Activated CD4-positive, alpha-beta T cell treated with anti-CD3 and anti-CD28 coated beads, Interleukin-2, Interleukin-6, amounts not matched to agents 100 ng/mL and 50 ng/mL, durations not matched to agents 16 hours and 8 hours (primary cell): ENCODE measurements at regions not wholly inside any gene's neighbourhood (a gene's known extent, or its start where the extent isn't known, plus 50 kb on each side); places are given as distances from the start of the nearest gene placed in this dataset.

Experiments
- DNase-seq: peaks from one replicate; pipeline ENCODE4 v3.0.0-alpha.2; 2020

DNA sequence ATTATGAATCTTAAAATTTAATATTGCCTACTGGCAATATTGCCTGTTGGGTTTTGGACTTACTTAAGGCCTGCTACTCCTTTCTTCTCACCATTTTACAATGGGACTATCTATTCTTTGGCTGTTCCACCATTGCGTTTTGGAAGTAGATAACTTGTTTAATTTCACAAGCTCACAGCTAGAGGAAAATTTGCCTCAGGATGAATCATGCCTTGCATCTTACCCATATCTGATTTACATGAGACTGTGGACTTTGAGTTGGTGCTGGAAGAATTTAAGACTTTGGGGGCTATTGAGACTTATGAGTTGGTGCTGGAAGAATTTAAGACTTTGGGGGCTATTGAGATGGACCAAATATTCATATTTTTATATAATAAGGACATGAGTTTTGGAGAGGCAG is 662.6 kb downstream of the METTL15 start:
- DNase-seq, result no peak

DNA sequence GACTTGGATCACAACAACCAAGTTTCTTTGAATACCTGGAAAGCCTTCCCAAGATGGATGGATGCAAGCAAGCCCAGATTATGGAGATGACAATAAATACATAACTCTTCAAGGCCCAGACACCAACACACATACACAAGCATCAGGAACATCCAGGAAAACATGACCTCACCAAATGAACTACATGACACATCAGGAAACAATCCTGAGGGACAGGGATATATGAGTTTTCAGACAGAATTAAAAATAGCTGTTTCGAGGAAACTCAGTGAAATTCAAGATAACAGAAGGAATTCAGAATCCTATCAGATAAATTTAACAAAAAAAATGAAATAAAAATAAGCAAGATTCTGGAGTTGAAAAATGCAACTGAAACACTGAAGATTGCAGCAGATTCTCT is 659.4 kb downstream of the METTL15 start:
- no peak for DNase-seq

DNA sequence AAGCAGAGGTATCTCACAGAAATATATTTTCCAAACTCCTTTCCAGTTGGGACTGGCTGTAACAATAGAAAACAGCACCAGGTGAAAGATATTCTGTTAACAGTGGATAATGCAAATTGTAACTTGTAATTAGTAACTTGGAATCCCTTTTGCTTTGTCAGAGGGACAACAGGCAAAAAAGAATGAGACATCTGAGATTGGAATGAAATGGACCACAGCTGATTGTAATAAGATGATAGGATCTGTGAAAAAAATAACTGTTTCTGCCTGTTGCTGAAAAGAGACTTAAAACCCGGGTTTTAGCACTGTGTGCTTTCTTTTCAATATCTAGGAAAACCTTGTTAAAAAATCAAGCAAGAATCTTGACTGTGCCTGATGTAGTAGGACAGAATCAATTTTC is 655.7 kb downstream of the METTL15 start:
- DNase-seq, result no peak

DNA sequence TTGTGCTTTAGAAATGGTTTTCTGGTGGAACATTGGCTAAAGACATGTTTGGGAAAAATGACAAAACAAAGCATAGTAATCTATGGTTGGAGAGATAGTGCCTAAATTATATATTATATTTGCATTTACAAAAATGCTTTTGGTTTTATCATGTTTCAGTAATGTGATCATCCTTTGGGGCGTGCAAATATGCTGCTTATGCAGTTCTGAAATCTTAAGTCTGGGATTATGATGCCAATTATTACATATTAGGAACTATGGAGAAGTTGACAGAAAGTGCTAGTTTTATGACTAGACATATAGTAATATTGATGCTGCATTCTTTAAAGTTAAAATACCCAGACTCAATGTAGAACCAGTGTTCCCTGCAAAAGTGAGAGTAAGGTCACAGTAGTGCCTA is 655.0 kb downstream of the METTL15 start:
- no peak for DNase-seq

DNA sequence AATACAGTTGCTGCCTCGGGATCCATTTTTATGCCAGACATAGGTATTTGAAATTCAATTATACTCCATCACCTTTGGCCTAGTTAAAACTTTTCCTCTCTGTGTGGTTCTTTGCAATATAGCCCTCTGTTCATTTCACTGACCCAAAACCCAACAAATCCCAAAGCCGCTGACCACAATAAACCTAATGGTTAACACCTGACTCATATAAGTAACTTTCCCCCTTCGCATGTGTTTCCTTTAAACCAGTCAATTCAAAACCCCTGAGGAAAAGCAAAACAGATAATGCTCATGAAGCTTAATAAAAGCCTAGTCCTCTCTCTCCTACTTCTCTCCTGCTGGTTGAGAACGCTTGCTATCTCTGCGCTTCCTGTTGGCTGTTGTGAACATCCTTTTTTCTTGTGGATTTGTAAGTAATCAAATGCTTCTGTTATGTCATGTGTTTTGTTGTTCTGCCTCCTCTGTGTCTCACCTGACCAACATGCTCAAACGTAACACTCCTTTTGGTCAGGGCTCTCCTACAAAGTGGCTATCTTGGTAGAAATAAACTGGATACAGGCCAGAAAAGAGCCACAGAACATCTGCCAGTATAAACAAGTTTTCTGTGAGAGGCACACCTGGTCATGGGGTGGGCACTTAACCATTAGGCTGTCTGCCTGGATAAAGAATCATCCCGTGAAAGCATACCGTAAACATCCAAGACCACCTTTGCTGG is 652.6 kb downstream of the METTL15 start:
- DNase-seq, result peak; percentile 1

DNA sequence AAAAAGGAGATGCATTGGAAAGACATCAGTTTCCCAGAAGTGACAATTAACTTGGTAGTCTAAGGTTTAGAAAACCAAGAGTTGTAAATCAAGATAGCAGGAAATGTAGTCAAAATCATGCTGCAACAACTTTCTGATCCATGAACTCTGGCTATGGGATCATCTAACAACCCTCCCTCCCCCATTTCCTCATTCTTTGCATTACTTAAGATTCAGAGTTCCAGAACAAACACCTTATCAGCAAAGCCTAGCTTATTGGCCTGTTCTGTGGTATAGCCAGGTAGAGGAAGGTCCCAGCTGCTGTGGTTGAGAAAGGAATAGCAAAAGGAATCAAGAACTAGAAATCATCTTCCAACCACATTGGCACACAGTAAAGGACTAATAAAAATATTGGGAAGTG is 651.1 kb downstream of the METTL15 start:
- no peak for DNase-seq

DNA sequence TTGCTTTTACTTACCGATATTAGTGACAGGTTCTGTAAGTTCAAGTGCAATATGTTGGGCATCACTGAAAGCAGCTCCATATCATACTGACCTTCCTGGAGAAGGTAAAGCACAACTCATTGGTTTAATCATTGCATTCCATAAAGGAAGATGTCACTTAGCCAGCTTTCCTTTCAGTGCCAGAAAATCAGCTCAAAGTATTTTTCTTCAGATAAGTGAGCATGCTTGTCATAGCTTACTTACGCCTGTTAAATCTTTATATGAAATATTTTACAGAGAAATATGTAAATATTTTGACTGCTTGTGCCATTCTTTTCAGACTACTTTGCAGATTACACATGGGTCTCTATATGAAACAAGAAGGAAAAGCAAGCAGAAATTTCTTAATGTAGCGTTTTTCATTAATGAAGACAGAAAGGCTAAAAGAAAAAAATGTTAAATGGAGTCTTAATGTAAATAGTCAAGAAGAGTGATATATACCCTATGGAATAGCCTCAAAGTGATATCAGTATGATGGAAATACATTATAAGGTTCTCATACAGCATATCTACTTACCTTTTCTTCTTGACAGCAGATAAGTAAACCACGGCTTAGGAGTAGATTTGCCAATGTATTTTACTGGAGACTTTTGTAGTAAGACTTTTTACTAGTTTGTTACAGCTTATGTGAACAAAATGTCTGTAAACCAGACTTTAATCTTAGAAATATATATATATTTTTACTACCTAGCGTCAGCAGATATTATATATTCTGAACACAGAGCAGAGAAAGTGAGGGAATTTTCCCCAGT is 649.7 kb downstream of the METTL15 start:
- no peak for DNase-seq

DNA sequence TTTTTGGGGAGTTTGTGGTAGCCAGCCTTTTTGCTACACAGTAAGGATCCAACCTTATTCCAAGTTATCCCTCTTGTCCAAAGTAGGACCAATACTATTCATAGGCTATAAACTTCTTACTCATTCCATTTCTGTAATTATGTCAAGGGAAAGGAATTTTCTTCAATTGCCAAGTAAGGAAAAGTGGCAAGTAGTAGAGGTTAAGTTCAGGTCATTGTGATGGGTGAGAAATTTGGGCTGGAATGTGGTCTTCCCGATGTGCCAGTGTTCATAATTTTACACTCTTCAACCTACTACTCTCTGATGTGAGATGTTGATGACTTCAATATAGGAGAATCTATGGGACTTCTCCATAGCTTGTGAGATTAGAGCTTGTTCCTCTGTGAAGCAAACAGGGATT is 648.8 kb downstream of the METTL15 start:
- no peak for DNase-seq

DNA sequence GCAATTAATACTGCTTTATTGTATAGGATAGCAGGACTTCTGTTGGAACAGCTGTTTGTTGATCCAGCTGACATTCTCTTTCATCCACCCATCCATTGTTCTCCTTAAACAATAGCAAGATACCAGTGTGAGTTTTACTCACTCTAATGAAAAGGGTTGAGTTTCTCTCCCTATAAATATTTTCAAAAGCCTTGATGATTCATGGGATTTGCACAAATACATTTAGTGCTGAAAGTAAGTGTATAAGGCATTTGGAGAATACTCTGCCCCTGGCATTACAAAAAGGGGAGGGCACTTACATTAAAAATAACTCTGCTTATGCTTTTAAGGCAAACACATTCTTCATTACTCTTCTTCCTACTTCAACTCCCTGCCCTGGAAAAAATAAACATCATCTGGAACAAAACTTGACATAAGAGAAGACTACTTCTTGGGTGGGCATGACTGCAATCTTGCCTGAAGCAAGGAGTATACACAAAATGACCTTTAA is 634.9 kb downstream of the METTL15 start:
- no peak for DNase-seq

DNA sequence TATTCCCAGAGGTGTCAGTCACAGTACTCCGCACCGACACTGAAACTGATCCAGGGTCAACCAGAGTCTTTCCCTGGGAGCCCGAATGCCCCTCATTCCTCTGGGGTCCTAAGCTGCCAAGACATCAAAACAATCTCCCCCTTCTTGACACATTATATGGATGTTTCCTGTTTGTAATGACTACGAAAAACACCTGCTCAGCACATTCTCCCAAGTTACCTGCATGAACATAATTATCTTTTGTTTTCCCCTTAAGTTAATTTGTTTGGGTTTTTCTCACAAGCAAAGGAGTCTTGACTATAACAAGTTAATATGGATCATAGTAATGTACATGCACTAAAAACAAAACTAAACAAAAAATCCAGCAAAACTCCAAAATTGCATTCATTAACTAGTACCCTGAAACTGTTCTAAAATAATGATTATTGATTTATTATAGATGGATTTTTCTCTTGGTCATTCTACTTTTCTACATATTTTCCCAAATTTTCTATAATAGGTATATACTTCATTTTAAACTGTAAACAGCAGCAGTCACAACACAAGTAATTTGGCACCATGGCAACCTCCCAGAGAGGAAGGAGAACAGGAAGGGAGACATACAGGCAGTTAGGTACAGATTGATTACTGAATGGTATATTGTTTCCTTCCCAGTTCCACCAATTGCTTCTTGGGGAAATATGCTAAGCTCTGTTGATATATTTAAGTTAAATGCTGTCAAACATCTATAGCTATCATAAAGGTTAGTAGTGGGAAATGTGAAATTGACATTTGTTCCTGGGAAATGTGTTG is 631.5 kb downstream of the METTL15 start:
- DNase-seq, result no peak

DNA sequence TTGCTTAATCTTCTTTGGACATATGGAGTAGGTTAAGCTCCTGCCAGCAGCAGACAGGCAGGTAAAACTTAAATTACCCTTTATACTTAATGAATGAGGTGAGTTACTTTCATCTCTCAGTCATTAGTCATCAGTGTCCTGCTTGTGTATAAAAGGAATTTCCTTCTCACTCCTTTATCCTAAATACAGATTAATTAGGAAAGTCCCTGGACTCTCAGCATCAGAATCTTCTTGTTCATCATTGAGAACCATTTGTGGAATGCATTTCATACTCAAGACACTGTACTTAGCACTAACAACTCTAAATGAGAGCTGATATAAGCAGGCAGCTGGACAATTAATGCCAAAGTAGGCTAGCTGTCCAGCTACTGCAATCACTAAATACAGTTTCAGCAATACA is 630.4 kb downstream of the METTL15 start:
- no peak for DNase-seq

DNA sequence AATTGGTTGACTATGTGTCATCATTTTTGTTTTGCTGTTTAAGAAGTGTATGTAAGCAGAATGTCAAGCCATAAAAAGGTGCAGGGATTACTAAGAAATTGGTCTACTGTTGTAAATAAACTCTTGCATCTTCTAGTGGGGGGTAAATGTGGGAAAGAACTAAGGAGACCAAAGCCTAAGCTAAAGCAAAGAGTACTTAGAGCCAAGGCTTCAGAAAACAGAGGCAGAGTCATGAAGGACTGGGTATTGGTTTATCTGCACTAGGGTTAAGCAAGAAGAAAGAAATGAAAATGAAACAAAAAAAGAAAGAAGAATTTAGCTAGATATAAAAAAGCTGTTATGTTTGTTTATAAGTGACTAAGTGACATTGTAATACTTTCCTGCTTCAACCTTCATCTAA is 628.1 kb downstream of the METTL15 start:
- no peak for DNase-seq

DNA sequence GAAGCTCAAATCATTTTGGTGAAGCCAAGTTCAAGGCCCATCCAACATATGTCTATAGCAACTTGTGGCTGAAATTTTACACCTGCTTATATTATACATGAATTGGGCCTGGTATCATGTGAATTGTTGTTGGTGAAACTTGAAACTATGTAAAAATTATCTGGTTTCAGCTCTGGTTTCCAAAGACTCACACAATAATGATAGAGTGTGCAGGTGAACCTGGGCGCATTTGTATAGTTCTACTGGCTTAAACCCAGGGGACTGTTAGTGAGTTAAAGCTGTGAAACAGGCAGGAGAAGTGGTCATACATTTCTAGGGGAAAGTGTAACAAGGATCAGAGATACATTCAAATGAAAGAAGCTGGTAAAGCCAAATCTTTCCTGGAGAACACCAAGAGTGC is 627.3 kb downstream of the METTL15 start:
- no peak for DNase-seq

DNA sequence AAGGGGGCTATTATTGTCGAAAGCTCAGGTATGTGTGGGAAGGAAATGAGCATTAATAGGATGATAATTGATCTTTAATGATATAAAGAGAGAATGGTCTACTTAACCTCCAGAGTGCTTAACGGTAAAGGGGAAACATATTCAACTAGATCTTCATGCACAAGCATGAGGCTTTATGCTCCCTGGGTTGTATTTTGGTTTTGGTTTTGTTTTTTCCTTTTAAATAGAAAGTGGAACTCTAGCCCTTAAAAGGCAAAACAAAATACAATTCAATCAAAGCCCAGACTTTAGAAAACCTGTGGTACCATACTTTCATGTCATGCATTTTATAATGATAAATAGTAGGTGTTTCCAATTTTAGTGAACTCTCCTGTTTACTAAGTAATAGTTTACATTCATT is 622.7 kb downstream of the METTL15 start:
- DNase-seq, result no peak

DNA sequence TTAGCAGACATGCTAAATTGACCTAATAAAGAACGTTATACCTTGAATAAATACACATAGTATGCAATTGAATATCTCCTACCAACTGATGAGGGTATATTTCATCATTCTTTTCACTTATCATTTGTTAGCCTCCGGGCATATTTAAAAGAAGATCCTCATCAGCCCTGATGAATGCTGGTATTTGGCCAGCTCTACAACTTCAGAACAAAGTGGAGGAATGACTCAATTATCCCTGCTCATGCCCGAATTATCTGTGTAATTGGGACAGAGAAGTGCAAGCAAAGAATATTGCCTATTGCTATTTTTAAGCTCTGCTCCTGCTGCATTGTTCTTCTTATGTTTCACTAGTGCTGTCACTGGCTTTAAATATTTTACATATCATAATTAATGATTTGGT is 622.1 kb downstream of the METTL15 start:
- no peak for DNase-seq

DNA sequence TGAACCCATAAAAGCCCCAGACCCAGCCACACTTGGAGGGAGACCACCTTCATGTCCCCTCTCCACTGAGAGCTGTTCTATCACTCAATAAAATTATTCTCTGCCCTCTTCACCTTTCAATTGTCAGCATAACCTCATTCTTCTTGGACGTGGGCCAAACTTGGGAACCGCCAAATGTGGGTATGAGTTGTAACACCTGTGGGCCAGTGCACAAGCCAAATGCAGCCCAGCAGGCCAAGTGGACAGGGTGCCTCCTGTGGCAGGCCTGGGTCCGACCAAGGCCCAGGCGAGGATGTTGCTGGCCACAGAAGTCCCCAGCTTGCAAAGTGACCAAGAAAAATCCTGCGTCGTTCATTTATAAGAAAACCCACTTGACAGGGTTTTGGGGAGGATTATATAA is 621.2 kb downstream of the METTL15 start:
- no peak for DNase-seq

DNA sequence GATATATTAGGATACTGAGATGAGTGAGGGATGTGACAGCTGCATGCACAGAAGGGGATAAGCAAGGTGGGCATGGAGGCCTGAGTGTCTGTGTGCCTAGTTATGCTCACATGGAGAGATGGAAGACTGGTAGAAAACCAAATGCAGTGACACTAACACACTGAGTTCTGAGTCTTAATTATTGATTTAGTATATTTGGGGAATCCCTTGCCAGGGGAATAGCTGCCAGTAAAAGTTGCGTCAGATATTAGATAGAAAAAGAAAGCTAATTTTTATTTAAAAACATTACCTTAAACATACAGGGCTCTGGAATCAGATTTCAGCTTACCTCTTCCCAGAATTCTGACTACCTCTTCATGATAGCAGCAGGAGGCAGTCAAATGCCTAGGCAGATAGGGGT is 620.5 kb downstream of the METTL15 start:
- no peak for DNase-seq

DNA sequence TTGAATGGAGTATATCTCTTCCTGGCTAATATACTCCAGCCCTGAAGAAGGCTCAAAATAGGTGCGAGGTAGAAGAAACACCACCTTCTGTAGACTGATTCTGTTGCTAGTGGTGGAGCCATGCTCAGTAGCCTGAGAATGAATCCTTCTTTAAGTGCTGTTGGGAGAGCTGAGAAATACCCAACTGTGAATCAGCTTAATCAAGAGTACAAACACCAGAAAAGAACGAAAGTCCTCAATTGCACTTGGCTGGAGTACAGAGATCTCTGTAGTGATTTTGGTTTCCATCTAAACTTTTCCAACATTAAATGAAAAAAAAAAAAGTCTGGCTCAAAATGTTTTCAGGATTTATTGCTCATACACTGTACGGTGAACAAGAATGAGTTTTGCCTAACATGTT is 619.1 kb downstream of the METTL15 start:
- no peak for DNase-seq

DNA sequence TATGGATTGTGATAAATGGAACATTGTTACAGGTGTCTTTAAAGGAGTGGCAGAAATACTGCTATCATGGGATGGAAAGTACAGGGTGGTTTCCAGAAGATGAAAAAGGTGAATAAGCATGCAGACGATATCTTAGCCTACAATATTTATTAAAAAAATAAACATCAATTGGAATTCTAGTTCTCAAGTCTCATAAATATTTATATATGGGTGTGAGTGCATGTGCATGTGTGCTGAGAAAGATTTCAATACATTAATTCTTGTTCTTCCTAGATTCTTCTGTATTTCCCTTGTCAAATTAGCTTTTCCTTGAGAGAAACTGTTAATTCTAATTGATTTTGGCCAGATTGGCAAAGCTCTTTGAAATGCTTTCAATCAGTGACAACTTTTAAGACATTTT is 618.2 kb downstream of the METTL15 start:
- DNase-seq, result no peak

DNA sequence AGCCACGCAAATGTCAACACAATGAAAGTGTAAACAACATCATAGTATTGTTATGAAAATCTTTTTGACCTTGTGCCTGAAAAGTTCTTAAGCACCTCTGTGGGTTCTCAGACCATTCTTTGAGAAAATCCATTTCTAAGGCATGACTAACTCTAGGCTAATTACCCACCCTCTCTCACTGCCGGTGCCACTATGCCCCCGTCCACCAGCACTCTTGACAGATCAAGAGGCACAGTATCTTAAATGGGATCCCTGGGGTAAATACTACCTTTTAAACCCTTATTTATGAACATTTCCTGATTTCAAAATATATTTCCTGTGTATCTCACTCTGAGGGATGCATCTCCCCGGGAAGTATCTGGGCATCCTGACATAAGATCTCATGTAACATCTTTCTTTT is 607.5 kb downstream of the METTL15 start:
- no peak for DNase-seq

DNA sequence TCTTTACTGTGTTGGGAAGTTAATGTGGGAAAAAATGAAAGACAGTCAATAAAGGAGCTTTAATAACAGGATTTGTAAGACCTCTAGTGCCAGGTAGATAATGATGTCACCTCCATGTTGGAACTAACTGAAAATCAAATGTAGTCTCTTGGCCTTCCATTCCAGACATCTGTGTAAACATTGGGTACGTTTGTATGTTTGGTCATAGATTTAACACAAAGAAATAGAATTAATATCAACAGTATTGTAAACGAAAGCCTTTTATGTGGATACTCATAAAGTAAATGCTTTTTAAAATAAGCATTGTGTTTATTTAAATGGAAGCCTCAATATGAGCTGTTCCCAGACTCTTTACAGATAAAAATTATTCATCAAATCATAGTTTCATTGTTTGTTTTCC is 605.7 kb downstream of the METTL15 start:
- no peak for DNase-seq

DNA sequence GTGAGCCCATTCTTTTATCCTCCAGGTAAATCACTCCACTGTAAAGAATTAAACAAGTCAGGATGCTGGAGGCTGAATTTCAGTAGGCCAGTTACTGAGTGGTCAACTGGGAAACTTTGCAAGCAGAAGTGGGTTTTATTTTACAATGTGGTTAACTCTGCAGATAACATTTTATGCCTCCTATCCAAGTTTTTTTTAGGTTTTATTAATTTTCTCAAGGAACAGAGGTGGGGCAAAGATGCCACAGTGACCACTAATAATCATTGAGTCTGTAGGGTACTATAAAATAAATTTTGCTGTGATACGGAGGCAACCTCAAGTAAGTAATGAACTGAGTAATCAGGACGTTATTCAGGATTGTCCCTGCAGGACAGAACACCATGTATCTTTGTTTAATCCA is 599.9 kb downstream of the METTL15 start:
- no peak for DNase-seq

DNA sequence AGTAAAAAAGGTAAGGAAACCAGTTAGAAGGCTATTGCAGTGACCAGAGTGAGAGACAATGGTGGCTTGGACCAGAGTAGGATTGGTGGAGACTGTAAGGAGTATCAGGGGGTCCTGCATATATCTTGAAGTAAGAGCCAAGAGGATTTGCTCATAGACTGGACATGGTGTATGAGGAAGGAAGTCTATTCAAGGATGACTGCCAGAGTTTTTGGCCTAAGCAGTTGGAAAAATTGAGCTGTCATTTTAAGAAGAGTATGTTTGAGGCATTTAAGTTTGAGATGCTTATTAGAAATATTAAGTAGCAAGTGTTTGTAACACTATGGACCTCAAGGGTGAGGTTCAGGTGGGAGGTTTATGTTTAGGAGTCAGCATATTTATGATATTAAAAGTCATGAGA is 596.6 kb downstream of the METTL15 start:
- DNase-seq, result no peak

DNA sequence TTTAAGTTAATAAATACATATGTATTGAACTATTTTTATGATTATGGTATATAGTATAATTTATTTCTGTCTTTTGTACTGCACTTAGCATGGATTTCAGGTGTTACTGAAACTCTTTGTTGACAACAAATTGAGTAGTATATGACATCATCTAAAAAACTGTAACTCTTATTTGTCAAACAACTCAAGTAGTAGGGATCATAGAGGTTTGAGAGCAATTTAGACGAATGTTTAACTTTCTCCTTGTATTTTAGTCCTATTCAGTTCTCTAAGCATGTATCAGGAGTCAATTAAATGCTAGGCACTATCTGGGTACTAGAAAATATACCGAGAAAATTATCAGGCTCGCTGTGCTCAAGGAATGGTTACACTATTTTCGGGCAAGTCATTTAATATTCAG is 595.2 kb downstream of the METTL15 start:
- DNase-seq, result no peak
